Anterior cingulate cortex (tissue), 58 donors: ENCODE measurements at regions not wholly inside any gene's neighbourhood (a gene's known extent, or its start where the extent isn't known, plus 50 kb on each side); places are given as distances from the start of the nearest gene placed in this dataset.
"Not testable (repeated sequence)": the region's sequence is repeated elsewhere in the genome, so short reads cannot be mapped to it uniquely, and the experiment has no call there.

ENCODE experiments used
- DNase-seq, 58 donors: peaks; one replicate each; lab custom pipeline; 2025; lab: John Stamatoyannopoulos, UW

- no peak for DNase-seq
Observed at GRCh38 chr11:15300341-15300740, 185.6 kb downstream of the INSC start.

- no peak for DNase-seq
Observed at GRCh38 chr11:15307619-15308024, 192.9 kb downstream of the INSC start.

- no peak for DNase-seq
Observed at GRCh38 chr11:15308840-15309239, 194.1 kb downstream of the INSC start.

GRCh38 chr11:15309296-15309695 is 194.6 kb downstream of the INSC start:
- no peak for DNase-seq

- DNase-seq, result no peak
Observed at GRCh38 chr11:15313862-15314261, 199.1 kb downstream of the INSC start.

- DNase-seq, result no peak
Observed at GRCh38 chr11:15318814-15319213, 204.1 kb downstream of the INSC start.

- no peak for DNase-seq
Observed at GRCh38 chr11:15326520-15326919, 211.8 kb downstream of the INSC start.

GRCh38 chr11:15327786-15328231 is 213.1 kb downstream of the INSC start:
- DNase-seq, result peak in 52 of 58 donors; percentile 4 to 75 (median 24)

GRCh38 chr11:15333407-15333806 is 218.7 kb downstream of the INSC start:
- no peak for DNase-seq

- no peak for DNase-seq
Observed at GRCh38 chr11:15334766-15335165, 220.0 kb downstream of the INSC start.

GRCh38 chr11:15336021-15336420 is 221.3 kb downstream of the INSC start:
- no peak for DNase-seq

GRCh38 chr11:15339302-15339701 is 224.6 kb downstream of the INSC start:
- DNase-seq, result no peak

- no peak for DNase-seq
Observed at GRCh38 chr11:15341587-15341986, 226.9 kb downstream of the INSC start.

GRCh38 chr11:15342163-15342562 is 227.4 kb downstream of the INSC start:
- no peak for DNase-seq

- DNase-seq, result no peak
Observed at GRCh38 chr11:15346907-15347306, 232.2 kb downstream of the INSC start.

GRCh38 chr11:15347969-15348734 is 233.4 kb downstream of the INSC start:
- no peak for DNase-seq

- DNase-seq, result no peak
Observed at GRCh38 chr11:15349413-15349812, 234.7 kb downstream of the INSC start.

- no peak for DNase-seq
Observed at GRCh38 chr11:15361316-15361715, 246.6 kb downstream of the INSC start.

GRCh38 chr11:15365286-15365685 is 250.6 kb downstream of the INSC start:
- not testable (repeated sequence) for DNase-seq

GRCh38 chr11:15367695-15368094 is 253.0 kb downstream of the INSC start:
- DNase-seq, result no peak

- DNase-seq, result no peak
Observed at GRCh38 chr11:15370495-15371147, 255.9 kb downstream of the INSC start.

- DNase-seq, result no peak
Observed at GRCh38 chr11:15371533-15371932, 256.8 kb downstream of the INSC start.
